Stomach (tissue), 8 donors: ENCODE measurements at regions not wholly inside any gene's neighbourhood (a gene's known extent, or its start where the extent isn't known, plus 50 kb on each side); places are given as distances from the start of the nearest gene placed in this dataset.
"Not testable (repeated sequence)": the region's sequence is repeated elsewhere in the genome, so short reads cannot be mapped to it uniquely, and the experiment has no call there.

Experiments
- DNase-seq, 2 donors: peaks; one replicate each; pipeline versions ENCODE4 v3.0.0 to v3.0.0-alpha.2; 2013 to 2019
- H3K27ac ChIP-seq, 5 donors: fragments of 200-600 bp in 4 of 5; sonication (generic) in 4 of 5; one replicate each; pipeline ENCODE4 v1.5.1; 2013 to 2019; ENCODE audit warnings: mild to moderate bottlenecking in 1 of 5, moderate library complexity in 1 of 5
- H3K27me3 ChIP-seq, 3 donors: fragments of 200-600 bp; sonication (generic); one replicate each; pipeline ENCODE4 v1.5.1; 2017 to 2019; ENCODE audit warnings: mixed run types in 1 of 3
- H3K36me3 ChIP-seq, 4 donors: fragments of 200-600 bp; sonication (generic); 1 replicate in 3 of 4; 2 replicates in 1 of 4; pipeline ENCODE4 v1.5.1; 2016 to 2019
- H3K4me1 ChIP-seq, 4 donors: fragments of 200-600 bp; sonication (generic); one replicate each; pipeline ENCODE4 v1.5.1; 2016 to 2019
- H3K4me3 ChIP-seq, 4 donors: fragments of 200-600 bp; sonication (generic) in 3 of 4; one replicate each; pipeline ENCODE4 v1.5.1; 2016 to 2019; ENCODE audit warnings: mild to moderate bottlenecking in 1 of 4
- H3K9me3 ChIP-seq, 4 donors: fragments of 200-600 bp; sonication (generic); one replicate each; pipeline ENCODE4 v1.5.1; 2016 to 2019
- EP300 ChIP-seq: sonication (generic); formaldehyde crosslinking; IDR thresholded peaks from one replicate; pipeline ENCODE4 v1.6.1; 2017; ENCODE audit warnings: antibody characterized with exemption
- POLR2A ChIP-seq, 4 donors: fragments of 450-650 bp; IDR thresholded peaks; one replicate each; pipeline ENCODE4 v1.6.1; 2016; ENCODE audit warnings: antibody characterized with exemption in 4 of 4, control low read depth in 2 of 4, mild to moderate bottlenecking in 1 of 4, moderate library complexity in 1 of 4
- POLR2AphosphoS5 ChIP-seq, 3 donors: sonication (generic); formaldehyde crosslinking; IDR thresholded peaks; one replicate each; pipeline ENCODE4 v1.6.1; 2016; ENCODE audit warnings: antibody characterized with exemption in 3 of 3
- WGBS, 5 donors: extraction: QIAGEN DNeasy Blood & Tissue Kit in 3 of 5; methylation state at CpG; one replicate each; pipeline versions ENCODE4 v1.1.5 to v1.1.7; 2013 to 2018; 5-methylcytosine and 5-hydroxymethylcytosine counted together
- intact Hi-C: fragments of 100-400 bp; cut with DNase I; formaldehyde crosslinking; loops from one replicate; pipeline ENCODE4 v1.15.1; 2023; ENCODE audit warnings: low total_unique reads
- TF ChIP-seq, protein P1 (sequence below), 7 experiments: fragments of 450-650 bp in 4 of 7; fragments of 200-600 bp in 3 of 7; sonication (generic) in 3 of 7; IDR thresholded peaks; one replicate each; pipeline ENCODE4 v1.5.1; 2016 to 2019; ENCODE audit warnings: antibody characterized with exemption in 7 of 7, control low read depth in 2 of 7, mild to moderate bottlenecking in 1 of 7
- donor health status: healthy with polysubstance abuse.
- donor health status: Bipolar disorder and iron deficiency.
- donor health status: healthy.

DNA sequence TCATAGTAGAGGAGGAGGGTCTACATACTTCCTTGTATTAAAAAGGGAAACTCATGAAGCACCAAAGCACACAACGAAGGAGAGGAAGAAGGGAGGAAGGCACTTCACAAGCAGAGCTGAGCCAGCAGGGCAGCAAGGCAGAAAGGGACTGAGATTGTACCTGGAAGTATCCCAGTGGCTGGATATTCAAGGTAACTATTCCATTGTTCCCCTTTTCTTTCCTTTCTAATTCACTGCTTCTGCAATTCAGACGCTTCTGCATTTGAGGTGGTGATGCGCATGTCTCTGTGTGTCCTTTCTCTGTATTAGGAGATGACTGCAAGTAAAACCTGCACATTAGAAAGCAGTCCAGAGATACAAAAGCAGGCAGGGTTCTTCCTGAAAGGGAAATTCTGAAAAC lies 54.9 kb downstream of the UBQLN2 start:
- no peak for TF ChIP-seq POLR2AphosphoS5 (IDR thresholded peaks at IDR 0.05)
- no peak for TF ChIP-seq EP300
- no peak for TF ChIP-seq POLR2A (IDR thresholded peaks at IDR 0.05)
- TF ChIP-seq, protein P1, sequence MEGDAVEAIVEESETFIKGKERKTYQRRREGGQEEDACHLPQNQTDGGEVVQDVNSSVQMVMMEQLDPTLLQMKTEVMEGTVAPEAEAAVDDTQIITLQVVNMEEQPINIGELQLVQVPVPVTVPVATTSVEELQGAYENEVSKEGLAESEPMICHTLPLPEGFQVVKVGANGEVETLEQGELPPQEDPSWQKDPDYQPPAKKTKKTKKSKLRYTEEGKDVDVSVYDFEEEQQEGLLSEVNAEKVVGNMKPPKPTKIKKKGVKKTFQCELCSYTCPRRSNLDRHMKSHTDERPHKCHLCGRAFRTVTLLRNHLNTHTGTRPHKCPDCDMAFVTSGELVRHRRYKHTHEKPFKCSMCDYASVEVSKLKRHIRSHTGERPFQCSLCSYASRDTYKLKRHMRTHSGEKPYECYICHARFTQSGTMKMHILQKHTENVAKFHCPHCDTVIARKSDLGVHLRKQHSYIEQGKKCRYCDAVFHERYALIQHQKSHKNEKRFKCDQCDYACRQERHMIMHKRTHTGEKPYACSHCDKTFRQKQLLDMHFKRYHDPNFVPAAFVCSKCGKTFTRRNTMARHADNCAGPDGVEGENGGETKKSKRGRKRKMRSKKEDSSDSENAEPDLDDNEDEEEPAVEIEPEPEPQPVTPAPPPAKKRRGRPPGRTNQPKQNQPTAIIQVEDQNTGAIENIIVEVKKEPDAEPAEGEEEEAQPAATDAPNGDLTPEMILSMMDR (IDR thresholded peaks at IDR 0.05), result no peak
- no peaks in the 10 kb centered on the region for H3K36me3 ChIP-seq
- DNase-seq, result no peak
- peaks cover 0 to 4% (median 0%) of the 10 kb centered on the region in 3 donors for H3K27me3 ChIP-seq
- peaks cover 0 to 15% (median 7%) of the 10 kb centered on the region in 4 donors for H3K9me3 ChIP-seq
- H3K4me1 ChIP-seq, result no peaks in the 10 kb centered on the region
- WGBS, 5 donors, result 43 to 67% (median 55%) methylated on average over 3 of the region's 3 CpGs
- H3K4me3 ChIP-seq, result no peak overlapping the region
- H3K27ac ChIP-seq, result no peak overlapping the region
- intact Hi-C loops, result no loop called here

DNA sequence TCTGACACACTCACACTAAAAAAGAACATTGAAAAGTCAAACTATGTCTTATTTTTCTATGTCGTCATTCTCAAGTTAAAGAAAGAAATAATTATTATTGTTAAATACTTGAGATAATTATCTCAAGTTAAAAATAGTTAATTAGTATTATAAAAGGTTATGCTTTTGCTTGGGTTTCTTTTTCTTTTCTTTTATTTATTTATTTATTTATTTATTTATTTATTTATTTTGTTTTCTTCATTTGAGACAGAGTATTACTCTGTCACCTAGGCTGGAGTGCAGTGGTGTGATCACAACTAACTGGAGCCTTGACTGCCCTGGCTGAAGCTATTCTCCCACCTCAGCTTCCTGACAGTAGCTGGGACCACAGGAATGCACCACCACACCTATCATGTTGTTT lies 59.9 kb downstream of the UBQLN2 start:
- Histone ChIP-seq H3K4me3 (no peak overlapping the region), H3K27me3 (no peaks in the 10 kb centered on the region), H3K27ac (no peak overlapping the region), H3K36me3 (no peaks in the 10 kb centered on the region), H3K4me1 (no peaks in the 10 kb centered on the region), H3K9me3 (peaks cover 0 to 45% (median 19%) of the 10 kb centered on the region in 4 donors)
- TF ChIP-seq, protein P1 (IDR thresholded peaks at IDR 0.05), result no peak
- TF ChIP-seq POLR2A (IDR thresholded peaks at IDR 0.05) (no peak), EP300 (no peak), POLR2AphosphoS5 (IDR thresholded peaks at IDR 0.05) (no peak)
- DNase-seq, result no peak
- 67 to 97% (median 90%) methylated on average over 1 of the region's 1 CpG for WGBS, 5 donors
- intact Hi-C loops, result no loop called here

DNA sequence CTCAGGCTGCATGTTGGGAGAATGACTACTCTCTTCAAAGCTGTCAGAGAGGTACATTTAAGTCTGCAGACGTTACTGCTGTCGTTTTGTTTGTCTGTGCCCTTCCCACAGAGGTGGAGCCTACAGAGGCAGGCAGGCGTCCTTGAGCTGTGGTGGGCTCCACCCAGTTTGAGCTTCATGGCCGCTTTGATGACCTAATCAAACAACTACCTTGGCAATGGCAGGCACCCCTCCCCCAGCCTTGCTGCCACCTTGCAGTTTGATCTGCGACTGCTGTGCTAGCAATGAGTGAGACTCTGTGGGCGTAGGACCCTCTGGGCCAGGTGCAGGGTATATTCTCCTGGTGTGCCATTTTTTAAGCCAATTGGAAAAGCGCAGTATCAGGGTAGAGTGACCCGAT lies 71.6 kb downstream of the UBQLN2 start:
- 77 to 93% (median 89%) methylated on average over 3 to 8 of the region's 8 CpGs; no CpG with 5 or more reads in 1 of the 5 donors for WGBS, 5 donors
- intact Hi-C loops, result not testable (repeated sequence)

DNA sequence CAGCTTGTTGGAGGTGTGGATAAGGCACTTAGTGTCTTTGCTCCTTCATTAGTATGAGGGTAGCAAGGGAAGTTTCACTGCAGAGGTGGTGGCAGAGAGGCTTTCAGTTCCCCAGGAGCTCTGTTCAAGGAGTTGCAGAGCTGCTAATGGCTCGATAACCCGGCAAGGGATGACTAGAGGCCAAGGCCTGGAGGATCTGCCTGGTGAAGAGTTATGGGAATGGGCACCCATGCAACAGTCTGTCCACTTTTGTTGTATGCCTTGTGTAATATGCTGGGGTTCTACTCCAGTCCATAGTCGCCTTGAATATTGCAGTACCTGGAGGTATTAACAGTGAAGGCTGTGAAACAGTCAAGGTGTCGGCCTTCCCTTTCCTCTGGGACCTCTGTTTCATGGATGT lies 67.8 kb upstream of the NBDY start:
- Histone ChIP-seq H3K4me3 (no peak overlapping the region), H3K4me1 (no peaks in the 10 kb centered on the region), H3K27me3 (peaks cover 0 to 2% (median 0%) of the 10 kb centered on the region in 3 donors), H3K36me3 (no peaks in the 10 kb centered on the region), H3K9me3 (peaks cover 0 to 58% (median 33%) of the 10 kb centered on the region in 4 donors), H3K27ac (no peak overlapping the region)
- DNase-seq, result no peak
- 49 to 93% (median 63%) methylated on average over 4 of the region's 4 CpGs for WGBS, 5 donors
- no peak for TF ChIP-seq EP300
- TF ChIP-seq POLR2A (IDR thresholded peaks at IDR 0.05), result no peak
- TF ChIP-seq, protein P1 (IDR thresholded peaks at IDR 0.05), result no peak
- TF ChIP-seq POLR2AphosphoS5 (IDR thresholded peaks at IDR 0.05), result no peak
- intact Hi-C loops, result no loop called here

More for the DNA sequence above, 71.6 kb downstream of the UBQLN2 start:
- not testable (repeated sequence) for H3K36me3 ChIP-seq, H3K27ac ChIP-seq, DNase-seq, H3K4me3 ChIP-seq, H3K4me1 ChIP-seq, H3K27me3 ChIP-seq
- H3K9me3 ChIP-seq, result peaks cover 0 to 49% (median 31%) of the 10 kb centered on the region in 4 donors
